NCI-H2227 (cell line): ENCODE measurements at regions not wholly inside any gene's neighbourhood (a gene's known extent, or its start where the extent isn't known, plus 50 kb on each side); places are given as distances from the start of the nearest gene placed in this dataset.

Experiments
- DNase-seq: peaks from one replicate; lab custom pipeline; 2025; ENCODE audit not compliant: unreplicated experiment; lab: John Stamatoyannopoulos, UW

GRCh38 chr11:92527467-92527866 lies 302.8 kb downstream of the FAT3 start:
- no peak for DNase-seq

- DNase-seq: no peak
These were observed 303.4 kb downstream of the FAT3 start for GRCh38 chr11:92528001-92528400.

DNA sequence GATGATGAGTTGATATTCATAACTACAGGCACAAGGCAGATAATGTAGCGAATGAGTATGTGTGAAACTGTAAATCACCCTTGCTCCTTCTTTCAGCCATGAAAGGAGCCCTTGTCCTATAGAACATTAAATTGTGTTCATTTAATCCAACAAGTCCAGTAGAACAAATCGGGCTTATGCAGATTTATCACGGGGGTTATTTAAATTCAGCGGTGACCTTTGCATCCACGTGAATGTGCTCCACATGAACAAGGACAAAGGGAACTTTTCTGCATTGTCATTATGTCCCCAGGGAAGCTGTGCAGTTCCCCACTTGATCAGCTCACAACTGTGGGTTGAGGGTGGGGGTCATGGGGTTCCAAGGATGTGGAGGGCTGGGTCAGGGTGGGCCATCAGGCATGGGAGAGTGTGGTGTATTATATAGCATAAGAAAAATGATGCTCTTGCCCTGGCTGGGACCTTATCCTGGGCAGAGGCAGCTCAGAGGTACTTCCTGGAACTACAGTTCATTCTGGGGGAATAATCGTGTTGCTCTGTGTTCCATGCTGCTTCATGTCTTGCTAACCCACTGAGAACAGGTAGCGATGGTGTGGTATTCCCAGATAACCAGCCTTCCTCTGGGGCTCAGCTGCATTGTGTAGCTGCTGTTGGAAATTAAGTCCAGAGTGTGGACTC lies 306.6 kb downstream of the FAT3 start:
- no peak for DNase-seq

- no peak for DNase-seq
These were observed 309.2 kb downstream of the FAT3 start for GRCh38 chr11:92533657-92534335.

- no peak for DNase-seq
These were observed 312.3 kb downstream of the FAT3 start for GRCh38 chr11:92536883-92537282.

DNA sequence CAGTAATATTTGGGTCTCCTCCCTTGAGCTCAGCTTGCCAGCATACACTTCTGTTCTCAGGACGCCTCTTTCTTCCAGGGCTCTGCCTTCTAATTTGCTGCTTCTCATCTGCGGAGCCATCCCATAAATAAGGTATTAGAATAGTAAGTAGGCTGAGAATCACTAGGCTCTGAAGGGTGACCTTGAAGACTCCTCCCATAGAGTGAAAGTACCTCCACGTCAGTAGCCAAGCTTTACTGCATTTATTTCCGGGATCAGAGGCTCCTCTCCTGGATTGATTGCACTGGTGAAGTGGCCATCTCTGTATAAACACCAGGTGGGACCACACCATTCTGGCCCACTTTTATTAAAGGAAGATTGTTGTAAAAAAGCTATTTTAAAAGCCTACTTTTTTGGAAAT lies 315.5 kb downstream of the FAT3 start:
- DNase-seq: no peak

DNA sequence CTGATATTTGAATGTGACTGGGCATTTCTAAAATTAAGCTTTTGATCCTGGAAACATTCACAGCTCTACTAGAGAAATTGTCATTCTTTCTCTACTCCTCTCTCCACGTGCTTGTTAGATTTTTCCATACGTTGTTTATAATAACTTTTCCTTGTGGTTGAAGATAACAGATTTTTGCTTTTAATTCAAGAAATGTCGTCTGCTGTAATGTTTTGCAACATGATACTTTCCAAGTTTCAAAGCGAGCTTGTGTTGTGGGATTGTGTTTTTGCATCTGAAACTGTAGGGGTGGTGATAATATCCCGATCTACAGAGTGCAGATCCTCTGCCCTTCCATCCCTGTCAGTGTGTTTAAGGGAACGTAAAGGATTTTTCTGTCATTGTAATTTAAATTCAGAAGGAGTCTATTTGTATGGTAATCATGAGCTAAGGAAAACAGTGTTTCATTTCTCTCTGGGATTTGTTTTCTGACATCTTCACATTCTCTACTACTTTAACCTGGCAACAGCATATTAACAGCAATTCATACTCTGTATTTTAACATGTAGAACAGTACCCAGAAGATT lies 321.4 kb downstream of the FAT3 start:
- no peak for DNase-seq

- no peak for DNase-seq
These were observed 322.0 kb downstream of the FAT3 start for GRCh38 chr11:92546603-92547002.

DNA sequence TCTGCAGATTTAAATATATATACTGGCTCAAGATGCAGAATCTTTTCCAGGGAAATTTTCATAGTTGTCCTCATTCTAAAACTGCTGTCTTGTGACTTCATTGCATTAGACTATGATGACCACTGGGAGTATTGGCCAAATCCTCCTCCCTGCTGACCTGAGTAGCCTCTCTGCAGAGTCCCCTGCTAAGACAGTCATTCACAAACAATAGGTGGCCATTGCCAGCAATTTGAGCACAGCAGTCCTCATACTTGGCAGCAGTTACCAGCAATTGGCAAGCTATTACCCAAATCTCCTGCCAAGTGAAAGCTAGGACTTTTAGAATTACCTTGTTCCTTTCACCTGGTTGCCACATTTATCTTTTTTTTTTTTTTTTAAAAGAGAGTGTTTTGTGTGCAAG lies 325.8 kb downstream of the FAT3 start:
- peak; percentile 2 for DNase-seq

DNA sequence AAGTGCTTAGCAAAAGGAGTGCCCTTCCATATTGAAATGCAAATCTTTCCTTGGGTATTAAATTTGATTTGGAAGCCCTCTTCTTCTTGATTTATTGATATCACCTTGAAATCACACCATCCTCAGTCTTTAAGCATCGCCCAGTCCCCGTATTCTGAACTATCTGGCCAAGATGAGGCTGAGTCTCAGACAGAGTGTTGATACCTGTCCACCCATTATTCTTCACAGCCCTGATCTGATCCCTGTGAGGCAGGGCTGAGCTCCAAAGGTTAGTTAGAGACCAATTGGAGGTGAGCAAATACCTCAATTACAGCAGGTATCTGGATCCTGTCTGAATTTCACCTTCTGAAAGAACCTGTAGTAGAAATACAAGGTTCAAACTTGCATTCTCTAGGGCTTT lies 326.3 kb downstream of the FAT3 start:
- no peak for DNase-seq

DNA sequence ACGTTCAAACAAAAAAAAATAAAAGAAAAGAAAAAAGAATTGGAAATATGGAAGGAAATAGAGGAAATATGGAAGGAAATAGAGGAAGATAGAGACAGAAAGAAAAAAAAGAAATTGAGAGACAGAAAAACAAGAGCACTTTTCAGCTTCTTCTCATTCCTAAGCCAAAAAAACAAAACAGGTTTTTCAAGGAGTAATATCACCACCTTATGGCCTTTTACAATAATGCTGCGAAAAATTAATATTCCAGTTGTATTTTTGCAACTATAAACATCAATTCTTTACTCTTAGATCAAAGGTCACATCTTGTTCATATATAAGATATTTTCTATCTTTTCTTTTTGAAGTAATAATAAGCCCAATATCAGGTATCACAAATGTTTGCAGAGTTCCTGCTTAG lies 328.3 kb downstream of the FAT3 start:
- DNase-seq: no peak

DNA sequence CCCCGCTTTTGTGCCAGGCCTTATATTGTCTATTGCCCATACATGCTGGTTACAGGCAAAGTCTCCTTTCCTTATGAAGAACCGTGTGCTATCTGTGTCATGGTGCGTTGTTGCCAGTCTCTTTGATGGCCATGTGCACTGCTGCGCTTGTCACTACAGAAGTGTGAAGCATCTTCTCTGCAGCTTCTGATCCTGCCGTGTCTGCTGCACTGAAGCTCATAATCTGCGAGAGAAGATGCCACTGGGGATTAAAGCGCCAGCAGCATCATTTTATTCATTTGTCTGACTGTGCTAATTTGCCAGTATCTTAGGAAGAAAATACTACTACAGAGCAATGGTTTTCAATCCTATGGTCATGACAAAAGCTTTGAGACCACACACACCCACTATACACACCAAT lies 330.1 kb downstream of the FAT3 start:
- no peak for DNase-seq

GRCh38 chr11:92556431-92556830 lies 331.8 kb downstream of the FAT3 start:
- no peak for DNase-seq

DNA sequence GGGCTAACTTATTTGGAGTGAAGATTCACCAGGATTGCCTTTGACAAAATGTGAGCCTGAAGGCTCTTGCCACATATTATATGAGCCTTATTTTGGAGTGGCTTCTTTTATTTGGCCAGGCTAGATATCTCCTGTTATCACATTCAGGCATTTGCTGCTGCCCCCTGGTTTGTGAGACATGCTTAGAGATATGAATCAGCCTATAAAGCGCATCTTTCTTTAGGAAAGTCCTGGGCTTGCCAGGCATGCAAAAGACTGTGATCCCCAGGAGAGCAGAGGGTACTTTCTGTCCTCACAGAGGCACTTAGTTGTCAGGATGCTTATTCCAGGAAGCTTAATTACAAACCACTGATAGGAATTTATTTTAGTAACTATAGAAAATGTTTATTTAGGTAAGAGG lies 333.3 kb downstream of the FAT3 start:
- no peak for DNase-seq

GRCh38 chr11:92558323-92558722 lies 333.7 kb downstream of the FAT3 start:
- no peak for DNase-seq

DNA sequence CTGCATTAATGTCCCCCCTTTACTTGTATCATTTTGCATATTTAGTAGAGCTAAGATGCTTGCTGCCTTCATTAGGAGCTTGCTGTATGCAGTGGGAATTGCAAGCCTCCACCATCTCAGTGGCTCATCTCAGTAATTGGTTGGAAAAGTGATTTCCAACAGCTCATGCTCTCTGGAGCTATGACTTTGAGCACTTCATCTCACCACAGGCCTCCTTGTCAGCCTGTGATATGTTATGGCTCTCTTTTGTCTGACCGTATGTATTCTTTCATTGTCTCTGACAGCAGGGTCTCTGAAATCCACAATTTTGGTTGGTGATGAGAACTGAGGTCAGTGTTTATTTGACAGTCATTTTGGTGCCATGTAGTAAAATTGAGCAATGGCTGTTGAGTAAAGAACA lies 345.1 kb downstream of the FAT3 start:
- peak; percentile 0 for DNase-seq

DNA sequence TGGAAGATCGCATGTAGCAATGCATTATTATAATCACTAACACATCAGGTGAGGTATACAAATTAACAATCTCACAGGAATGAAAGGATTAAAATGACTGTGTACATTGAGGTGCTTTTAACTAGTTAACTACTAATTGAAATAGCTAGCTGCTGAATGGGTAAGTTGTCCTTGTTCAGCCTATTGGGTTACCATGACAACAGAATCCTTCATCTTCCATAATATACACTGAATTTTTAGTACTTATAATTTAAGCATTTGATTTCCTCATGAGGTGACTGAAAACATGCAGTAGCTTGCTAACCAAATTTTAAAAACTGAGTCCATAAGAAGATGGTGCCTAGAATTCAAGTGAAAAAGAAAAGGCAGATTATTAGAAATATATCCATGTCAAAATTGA lies 347.9 kb downstream of the FAT3 start:
- DNase-seq: no peak

DNA sequence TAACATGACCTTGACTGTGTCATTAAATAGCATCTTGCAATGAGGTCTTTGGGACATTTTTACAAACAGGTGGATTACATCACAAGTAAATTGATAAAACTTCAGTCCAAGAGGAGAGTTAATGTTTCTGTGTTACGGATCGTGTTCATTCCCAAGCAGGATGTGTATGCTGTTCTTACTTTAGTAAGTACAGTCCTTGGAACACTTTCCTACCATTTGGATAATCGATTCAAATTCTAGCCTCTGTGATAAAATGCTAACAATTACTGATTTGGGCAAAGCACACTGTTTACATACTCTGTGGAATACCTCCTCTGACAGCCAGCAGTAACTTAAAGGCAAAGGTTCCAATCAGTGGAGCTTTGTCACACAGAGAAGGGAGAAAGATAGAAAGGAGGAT lies 351.7 kb downstream of the FAT3 start:
- DNase-seq: no peak

DNA sequence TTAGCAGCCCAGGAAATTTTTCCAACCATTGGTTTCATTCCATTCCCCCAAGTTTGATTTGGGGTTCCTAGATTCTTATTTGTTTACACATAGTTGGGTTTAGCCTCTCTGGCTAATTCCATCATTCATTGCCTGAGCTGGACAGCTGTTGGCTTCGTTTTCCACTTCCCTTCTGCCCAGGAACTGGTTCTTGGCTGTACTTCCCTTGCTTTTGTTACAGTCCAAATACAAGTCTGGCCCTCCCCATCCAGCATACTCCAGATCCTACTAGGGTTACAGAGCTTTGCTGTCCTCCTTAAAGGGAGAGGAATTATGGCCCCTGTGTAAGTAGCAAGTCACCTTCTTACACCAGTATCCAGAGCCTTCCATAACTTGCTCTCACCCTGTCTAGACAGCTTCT lies 356.3 kb downstream of the FAT3 start:
- DNase-seq: no peak

GRCh38 chr11:92588393-92588792 lies 363.8 kb downstream of the FAT3 start:
- no peak for DNase-seq

DNA sequence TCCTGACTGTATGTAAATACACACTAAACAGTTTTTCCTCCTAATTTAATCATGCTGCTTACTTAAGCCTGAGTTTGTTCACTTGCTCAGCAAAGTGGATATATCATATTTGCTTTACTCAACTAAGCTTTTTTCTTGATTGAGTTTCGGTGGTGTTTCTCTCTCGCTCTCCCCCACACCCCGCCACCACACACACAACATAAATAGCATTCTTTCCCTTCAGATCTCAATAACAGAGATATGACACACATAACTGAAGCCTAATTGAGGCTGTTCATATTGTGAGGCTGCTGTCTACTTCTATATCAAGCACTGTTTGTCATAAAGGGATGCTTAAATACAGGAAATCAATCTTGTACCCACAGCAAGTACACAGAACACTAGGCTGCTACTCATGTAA lies 364.9 kb downstream of the FAT3 start:
- DNase-seq: no peak

DNA sequence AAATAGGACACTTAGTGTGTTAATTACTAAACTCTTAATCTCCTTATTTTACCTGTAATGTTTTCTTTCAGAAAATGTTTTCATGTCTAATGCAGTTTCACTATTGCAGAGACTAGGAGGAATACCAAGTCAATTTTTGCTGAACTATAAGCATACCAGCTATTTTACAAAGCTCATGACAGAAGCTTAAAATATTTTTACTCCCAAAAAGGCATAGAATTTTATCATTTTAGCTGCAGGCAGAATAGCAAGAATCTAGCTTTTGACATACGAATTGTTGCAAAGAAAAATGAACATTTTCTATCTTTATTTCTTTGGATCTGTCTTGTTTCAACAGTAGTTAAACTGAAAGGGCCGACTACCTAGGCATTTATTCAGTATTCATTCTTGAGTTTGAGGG lies 366.9 kb downstream of the FAT3 start:
- DNase-seq: no peak

GRCh38 chr11:92594251-92594650 lies 369.6 kb downstream of the FAT3 start:
- DNase-seq: no peak
